ENCODE measurements at regions not wholly inside any gene's neighbourhood (a gene's known extent, or its start where the extent isn't known, plus 50 kb on each side); places are given as distances from the start of the nearest gene placed in this dataset.
"Not testable (repeated sequence)": the region's sequence is repeated elsewhere in the genome, so short reads cannot be mapped to it uniquely, and the experiment has no call there.

DNA sequence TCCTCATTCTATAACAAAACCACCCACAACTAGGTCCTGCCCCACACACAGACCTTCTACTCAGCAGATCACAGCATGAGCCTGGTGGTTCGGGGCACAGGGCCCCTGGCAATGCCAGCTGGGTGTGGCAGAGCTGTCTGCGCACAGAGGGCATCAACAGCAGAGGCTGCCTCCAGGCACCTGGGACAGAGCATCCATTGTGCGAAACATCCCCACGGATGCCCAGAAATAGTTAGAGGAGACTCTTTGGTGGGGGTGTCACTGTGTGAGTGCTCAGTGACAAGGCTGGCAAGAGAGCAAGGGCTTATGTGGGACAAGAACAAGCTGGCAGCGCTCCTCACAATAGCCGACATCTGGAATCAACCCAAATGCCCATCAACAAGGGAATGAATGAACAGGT, 487.4 kb upstream of the PROK2 start:
- TF ChIP-seq, protein P1, sequence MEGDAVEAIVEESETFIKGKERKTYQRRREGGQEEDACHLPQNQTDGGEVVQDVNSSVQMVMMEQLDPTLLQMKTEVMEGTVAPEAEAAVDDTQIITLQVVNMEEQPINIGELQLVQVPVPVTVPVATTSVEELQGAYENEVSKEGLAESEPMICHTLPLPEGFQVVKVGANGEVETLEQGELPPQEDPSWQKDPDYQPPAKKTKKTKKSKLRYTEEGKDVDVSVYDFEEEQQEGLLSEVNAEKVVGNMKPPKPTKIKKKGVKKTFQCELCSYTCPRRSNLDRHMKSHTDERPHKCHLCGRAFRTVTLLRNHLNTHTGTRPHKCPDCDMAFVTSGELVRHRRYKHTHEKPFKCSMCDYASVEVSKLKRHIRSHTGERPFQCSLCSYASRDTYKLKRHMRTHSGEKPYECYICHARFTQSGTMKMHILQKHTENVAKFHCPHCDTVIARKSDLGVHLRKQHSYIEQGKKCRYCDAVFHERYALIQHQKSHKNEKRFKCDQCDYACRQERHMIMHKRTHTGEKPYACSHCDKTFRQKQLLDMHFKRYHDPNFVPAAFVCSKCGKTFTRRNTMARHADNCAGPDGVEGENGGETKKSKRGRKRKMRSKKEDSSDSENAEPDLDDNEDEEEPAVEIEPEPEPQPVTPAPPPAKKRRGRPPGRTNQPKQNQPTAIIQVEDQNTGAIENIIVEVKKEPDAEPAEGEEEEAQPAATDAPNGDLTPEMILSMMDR (IDR thresholded peaks at IDR 0.05; ENCODE audit: control insufficient read depth, insufficient read depth, low read depth, low read length, missing control alignments), result no peak
- no peak overlapping the region for H3K4me3 ChIP-seq (ENCODE audit: control insufficient read depth, low read depth, low read length)
- no peak for DNase-seq (ENCODE audit: low read depth)

DNA sequence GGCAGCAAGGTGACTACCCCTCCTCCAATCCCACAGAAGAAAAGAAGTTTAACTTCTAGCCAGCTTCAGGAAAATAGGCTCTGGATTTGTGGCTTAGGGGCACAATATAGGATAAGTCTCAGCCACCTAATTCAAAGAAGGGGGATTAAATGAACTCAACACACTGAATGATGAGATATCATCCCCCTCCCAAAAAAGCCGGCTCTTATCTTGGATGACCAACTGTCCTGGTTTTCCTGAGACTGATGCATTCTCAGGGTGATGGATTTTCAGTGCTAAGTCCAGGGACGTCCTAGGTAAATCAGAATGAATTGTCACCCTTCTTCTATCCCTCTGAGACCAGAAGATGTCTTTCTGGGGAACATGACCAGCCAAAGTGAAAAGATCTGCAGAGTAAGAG, 487.0 kb upstream of the PROK2 start:
- no peak overlapping the region for H3K4me3 ChIP-seq (ENCODE audit: control insufficient read depth, low read depth, low read length)
- no peak for DNase-seq (ENCODE audit: low read depth)
- TF ChIP-seq, protein P1 (IDR thresholded peaks at IDR 0.05; ENCODE audit: control insufficient read depth, insufficient read depth, low read depth, low read length, missing control alignments), result no peak

DNA sequence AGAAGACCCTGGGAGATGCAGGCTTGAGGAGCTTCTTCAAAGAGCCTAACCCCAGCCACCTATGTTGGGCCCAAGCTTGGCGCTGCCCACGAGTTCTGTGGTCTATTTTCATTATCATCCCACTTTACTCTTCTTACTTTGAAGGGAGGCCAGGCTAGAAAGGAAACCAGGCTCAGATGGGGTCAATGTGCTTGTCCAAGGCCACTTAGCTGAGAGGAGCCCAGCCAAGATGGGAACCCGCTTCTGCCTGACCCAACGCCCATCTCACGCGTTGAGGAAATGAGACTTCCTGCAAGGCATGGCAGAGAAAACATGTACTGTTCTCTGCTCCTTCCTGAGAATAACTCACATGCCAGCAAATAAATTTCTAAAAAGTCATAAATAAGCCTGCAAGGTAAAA, 486.3 kb upstream of the PROK2 start:
- no peak for DNase-seq (ENCODE audit: low read depth)
- no peak overlapping the region for H3K4me3 ChIP-seq (ENCODE audit: control insufficient read depth, low read depth, low read length)
- TF ChIP-seq, protein P1 (IDR thresholded peaks at IDR 0.05; ENCODE audit: control insufficient read depth, insufficient read depth, low read depth, low read length, missing control alignments), result no peak

DNA sequence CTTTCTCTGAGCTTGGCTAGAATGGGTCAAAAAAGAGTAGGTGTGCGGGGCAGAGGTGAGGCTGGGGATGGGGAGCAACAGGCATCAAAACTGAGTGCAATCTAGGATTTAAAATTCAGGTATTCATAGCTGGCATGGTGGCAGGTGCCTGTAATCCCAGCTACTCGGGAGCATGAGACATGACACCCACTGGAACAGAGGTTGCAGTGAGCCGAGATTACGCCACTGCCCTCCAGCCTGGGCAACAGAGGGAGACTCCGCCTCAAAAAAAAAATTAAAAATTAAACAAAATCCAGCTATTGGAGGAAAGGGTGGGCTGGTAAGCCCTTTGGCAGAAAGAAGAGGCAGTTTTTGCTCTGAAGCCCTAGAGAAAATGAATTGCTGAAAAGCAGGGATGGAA, 485.8 kb upstream of the PROK2 start:
- no peak for DNase-seq (ENCODE audit: low read depth)
- TF ChIP-seq, protein P1 (IDR thresholded peaks at IDR 0.05; ENCODE audit: control insufficient read depth, insufficient read depth, low read depth, low read length, missing control alignments), result no peak
- H3K4me3 ChIP-seq (ENCODE audit: control insufficient read depth, low read depth, low read length), result no peak overlapping the region

DNA sequence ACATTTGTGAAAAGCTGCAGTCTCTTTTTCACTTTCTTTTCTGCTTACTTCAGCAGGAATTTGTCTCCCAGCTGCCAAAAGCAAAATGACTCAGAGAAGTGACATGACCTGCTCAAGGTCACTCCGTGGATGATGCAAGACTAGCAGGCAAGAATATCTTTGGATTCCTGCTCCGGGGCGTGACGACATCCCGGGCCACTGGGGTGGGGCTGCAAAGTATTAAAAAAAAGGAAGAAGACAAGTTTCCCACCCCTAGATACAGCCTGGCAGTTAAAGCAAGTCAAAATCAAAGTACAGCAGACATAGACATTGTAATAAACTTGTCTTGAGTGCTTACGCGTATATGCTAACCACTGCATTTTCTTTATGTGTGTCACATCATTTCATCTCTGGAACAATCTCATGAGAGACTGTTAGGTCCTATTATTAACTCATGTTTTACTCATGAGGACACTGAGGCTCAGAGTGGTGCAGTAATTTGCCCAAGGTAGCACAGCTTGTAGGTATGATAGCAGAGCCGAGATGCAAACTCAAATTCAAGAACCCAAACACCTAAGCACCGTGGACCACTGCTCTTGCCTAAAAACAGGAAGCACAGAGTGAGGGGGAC, 485.2 kb upstream of the PROK2 start:
- DNase-seq (ENCODE audit: low read depth), result peak; percentile 85
- TF ChIP-seq, protein P1 (IDR thresholded peaks at IDR 0.05; ENCODE audit: control insufficient read depth, insufficient read depth, low read depth, low read length, missing control alignments), result no peak
- H3K4me3 ChIP-seq (ENCODE audit: control insufficient read depth, low read depth, low read length), result no peak overlapping the region

DNA sequence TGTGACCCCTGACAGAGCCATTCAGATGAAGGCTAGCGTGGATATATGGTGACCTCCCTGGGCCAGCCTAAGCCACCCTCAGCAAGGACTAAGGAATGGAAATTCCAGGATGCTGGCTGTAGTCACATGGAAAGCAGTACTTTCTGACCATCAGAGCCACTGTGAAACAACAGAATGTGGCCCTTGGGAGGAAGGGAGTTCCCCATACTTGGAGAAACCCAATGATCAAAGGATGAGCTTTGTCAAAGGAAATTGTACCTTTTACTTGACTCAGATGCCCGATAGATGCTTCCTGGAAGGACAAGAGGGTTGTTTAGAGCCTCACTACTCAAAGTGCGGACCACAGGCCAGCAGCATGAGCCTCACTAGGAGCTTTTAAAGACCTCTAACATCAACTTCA, 484.5 kb upstream of the PROK2 start:
- TF ChIP-seq, protein P1 (IDR thresholded peaks at IDR 0.05; ENCODE audit: control insufficient read depth, insufficient read depth, low read depth, low read length, missing control alignments), result no peak
- no peak for DNase-seq (ENCODE audit: low read depth)
- H3K4me3 ChIP-seq (ENCODE audit: control insufficient read depth, low read depth, low read length), result no peak overlapping the region

DNA sequence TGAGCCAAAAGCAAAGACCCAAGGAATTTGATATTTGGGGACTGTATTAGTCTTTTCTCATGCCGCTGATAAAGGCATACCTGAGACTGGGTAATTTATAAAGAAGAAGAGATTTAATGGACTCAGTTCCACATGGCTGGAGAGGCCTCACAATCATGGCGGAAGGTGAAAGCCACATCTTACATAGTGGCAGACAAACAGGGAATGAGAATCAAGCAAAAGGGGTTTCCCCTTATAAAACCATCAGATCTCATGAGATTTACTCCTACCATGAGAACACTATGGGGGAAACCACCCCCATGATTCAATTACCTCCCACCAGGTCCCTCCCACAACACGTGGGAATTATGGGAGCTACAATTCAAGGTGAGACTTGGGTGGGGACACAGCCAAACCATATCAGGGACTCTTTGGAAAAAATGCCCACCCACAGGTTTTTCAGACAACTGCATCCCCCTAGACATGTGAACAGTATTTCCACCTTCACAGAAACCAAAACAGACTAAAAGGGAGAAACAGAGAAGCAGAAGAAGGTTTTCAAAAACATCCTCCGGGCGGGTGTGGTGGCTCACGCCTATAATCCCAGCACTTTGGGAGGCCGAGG, 482.1 kb upstream of the PROK2 start:
- not testable (repeated sequence) for DNase-seq (ENCODE audit: low read depth); H3K4me3 ChIP-seq (ENCODE audit: control insufficient read depth, low read depth, low read length)

Measured in AG09309 (cell line).